OCI-M1 (cell line): ENCODE measurements at regions not wholly inside any gene's neighbourhood (a gene's known extent, or its start where the extent isn't known, plus 50 kb on each side); places are given as distances from the start of the nearest gene placed in this dataset.

Experiments
- DNase-seq: peaks from one replicate; lab custom pipeline; 2025; lab: John Stamatoyannopoulos, UW

- DNase-seq: no peak
These were observed 49.9 kb upstream of the HS6ST1 start for GRCh38 chr2:128368437-128369107.

GRCh38 chr2:128369108-128369555, 50.5 kb upstream of the HS6ST1 start:
- no peak for DNase-seq

GRCh38 chr2:128369602-128370467, 51.2 kb upstream of the HS6ST1 start:
- no peak for DNase-seq

GRCh38 chr2:128370468-128371247, 52.0 kb upstream of the HS6ST1 start:
- no peak for DNase-seq

GRCh38 chr2:128371248-128371630, 52.6 kb upstream of the HS6ST1 start:
- no peak for DNase-seq

GRCh38 chr2:128371648-128372345, 53.1 kb upstream of the HS6ST1 start:
- no peak for DNase-seq

GRCh38 chr2:128372621-128373341, 54.1 kb upstream of the HS6ST1 start:
- no peak for DNase-seq

- DNase-seq: no peak
These were observed 54.9 kb upstream of the HS6ST1 start for GRCh38 chr2:128373451-128374000.

GRCh38 chr2:128374001-128374710, 55.5 kb upstream of the HS6ST1 start:
- DNase-seq: no peak

GRCh38 chr2:128374711-128375413, 56.2 kb upstream of the HS6ST1 start:
- no peak for DNase-seq

GRCh38 chr2:128375454-128375853, 56.8 kb upstream of the HS6ST1 start:
- DNase-seq: no peak

- DNase-seq: no peak
These were observed 57.8 kb upstream of the HS6ST1 start for GRCh38 chr2:128376241-128377041.

- no peak for DNase-seq
These were observed 58.6 kb upstream of the HS6ST1 start for GRCh38 chr2:128377071-128377910.

- no peak for DNase-seq
These were observed 59.8 kb upstream of the HS6ST1 start for GRCh38 chr2:128378231-128379020.

GRCh38 chr2:128379021-128380015, 60.6 kb upstream of the HS6ST1 start:
- DNase-seq: no peak
